DMS114 treated with DMSO at 0.1 percent for 48 hours (cell line): ENCODE measurements at regions not wholly inside any gene's neighbourhood (a gene's known extent, or its start where the extent isn't known, plus 50 kb on each side); places are given as distances from the start of the nearest gene placed in this dataset.
"Not testable (repeated sequence)": the region's sequence is repeated elsewhere in the genome, so short reads cannot be mapped to it uniquely, and the experiment has no call there.

Experiments used
- DNase-seq: peaks from one replicate; lab custom pipeline; 2025; ENCODE audit not compliant: unreplicated experiment; lab: John Stamatoyannopoulos, UW

DNA sequence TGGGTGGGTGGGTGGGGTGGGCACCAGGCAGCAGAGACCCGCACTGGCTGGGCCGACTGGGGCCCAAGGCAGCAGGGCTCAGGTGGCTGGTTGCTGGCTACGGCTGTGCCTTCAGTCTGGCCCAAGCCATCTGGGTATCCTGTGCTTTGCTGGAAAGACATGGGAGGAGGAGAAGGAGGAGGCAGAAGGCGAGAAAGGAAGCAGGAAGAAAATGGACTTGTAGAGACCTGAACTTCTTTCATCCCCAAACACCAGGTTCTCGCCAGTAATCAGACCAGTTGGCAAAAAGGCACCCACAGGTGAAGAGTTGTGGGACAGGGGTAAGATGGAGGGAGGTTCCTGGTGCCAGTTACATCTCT, 78.8 kb downstream of the IGLL1 start:
- no peak for DNase-seq

DNA sequence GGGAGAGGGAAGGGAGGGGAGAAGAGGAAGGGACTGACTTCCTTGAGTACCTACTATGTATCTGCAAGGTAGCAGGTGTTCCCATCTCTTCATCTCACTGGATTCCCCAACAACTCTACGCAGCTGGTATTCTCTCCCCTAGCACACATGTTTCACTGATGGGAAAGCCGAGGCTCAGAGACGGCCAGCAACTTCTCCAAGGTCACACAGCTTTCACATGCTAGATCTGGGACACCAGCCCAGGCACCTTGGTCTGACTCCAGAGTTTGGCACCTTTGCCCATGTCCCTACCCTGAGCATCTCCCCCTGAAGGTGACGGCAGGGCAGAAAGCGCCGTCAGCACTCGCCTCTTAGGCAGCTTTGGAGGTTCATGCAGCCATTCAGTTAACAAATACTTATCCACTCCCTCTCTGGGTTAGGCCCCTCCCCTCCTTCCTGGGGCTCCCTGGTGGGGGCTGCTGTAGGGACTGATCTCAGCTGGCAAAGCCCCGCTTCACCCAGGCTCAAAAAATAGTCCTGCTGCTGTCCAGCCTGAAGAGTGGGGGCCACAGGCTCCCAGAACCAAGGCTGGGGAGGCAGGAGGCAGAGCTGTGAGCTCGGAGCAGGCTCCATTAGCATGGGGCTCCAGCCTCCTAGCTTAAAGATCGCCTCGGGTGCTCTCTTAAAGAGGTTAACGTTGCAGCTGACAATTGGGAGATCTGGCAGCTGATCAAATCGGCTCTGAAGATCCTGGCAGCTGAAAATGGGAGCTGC, 79.4 kb downstream of the IGLL1 start:
- no peak for DNase-seq

DNA sequence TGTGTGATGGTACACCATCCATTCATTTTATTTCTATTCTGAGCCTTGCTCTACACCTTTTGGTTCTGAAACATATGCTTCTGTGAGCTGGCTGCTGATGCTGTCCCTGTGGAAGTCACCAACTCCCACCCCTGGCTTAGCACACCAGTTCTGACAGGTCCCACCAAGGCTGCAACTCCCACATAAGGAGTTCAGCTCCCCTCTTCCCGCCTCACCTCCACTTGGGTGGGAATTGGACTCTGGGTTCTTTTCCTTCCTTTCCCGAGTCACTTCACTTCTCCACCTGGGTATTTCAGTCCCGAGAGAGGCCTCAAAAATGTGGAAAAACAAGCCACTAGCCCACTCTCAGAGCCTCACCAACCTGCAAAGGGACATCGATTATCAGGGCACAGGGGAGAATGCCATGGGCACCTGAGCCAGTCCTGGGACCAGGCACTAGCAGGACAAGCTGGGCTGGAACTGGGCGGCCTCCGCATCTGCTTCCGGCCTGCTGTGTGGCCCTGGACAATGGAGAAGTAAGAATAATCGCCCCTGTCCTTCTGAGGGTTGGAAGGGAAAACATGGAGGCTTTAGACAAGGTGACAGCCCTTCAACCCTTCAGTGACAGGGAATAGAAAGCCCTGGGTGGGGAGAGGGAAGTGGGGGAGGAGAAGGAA, 80.1 kb downstream of the IGLL1 start:
- no peak for DNase-seq

DNA sequence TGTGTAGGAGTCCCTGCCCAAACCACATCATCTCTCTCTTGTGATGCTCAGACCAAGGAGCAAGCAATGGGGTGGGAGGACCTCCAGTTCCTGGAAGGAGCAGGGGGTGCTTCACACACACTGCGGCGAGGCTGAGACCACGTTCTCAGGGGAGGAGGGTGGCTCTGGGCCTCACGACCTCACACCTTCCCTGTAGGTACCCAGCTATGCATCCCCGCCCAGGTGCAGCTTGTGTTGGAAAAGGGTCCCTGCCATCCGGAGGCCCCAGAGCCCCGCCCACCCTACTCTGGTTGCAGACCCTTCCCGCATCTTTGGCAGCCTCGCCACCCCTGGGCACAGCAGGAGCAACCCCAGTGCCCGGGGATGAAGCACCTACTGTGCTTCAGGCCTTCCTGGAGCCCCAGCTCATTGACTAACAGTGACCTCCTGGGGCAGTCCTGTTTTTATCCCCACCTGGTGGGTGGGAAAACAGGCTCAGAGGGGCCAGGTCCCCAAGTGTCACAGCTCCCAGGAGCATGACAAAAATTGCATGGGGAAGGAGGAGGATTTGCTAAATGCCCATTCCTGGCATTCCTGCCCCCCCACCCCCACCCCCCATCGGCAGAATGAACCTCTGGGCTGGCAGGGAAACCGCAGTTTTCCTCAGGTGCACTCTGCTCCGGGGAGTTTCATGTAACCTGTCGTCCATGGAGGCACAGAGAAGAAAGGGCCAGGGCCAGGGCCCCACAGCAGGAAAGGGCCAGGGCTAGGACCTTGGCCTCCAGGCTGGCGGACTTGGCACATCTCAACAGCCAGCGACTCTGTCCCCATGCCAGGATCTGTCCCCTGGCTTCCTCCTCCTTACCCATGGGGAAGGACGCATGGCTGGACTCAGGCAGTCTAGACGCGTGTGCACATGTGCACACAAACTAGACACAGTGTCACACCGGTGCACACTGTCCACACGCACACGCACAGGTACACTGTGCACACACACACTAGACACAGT, 81.0 kb downstream of the IGLL1 start:
- no peak for DNase-seq

DNA sequence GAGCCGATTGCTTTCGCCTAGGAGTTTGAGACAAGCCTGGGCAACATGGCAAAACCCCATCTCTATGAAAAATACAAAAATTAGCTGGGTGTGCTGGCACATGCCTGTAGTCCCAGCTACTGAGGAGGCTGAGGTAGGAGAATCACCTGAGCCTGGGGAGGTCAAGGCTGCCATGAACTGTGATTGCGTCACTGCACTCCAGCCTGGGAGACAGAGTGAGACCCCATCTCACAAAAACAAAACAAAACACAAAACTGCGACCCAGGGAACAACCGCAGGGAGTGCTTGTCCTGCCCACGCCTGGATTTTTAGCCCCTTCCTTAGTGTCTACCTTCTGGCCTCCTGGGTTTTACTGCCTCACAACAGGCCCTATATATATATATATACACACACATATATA, 82.2 kb downstream of the IGLL1 start:
- DNase-seq: not testable (repeated sequence)

DNA sequence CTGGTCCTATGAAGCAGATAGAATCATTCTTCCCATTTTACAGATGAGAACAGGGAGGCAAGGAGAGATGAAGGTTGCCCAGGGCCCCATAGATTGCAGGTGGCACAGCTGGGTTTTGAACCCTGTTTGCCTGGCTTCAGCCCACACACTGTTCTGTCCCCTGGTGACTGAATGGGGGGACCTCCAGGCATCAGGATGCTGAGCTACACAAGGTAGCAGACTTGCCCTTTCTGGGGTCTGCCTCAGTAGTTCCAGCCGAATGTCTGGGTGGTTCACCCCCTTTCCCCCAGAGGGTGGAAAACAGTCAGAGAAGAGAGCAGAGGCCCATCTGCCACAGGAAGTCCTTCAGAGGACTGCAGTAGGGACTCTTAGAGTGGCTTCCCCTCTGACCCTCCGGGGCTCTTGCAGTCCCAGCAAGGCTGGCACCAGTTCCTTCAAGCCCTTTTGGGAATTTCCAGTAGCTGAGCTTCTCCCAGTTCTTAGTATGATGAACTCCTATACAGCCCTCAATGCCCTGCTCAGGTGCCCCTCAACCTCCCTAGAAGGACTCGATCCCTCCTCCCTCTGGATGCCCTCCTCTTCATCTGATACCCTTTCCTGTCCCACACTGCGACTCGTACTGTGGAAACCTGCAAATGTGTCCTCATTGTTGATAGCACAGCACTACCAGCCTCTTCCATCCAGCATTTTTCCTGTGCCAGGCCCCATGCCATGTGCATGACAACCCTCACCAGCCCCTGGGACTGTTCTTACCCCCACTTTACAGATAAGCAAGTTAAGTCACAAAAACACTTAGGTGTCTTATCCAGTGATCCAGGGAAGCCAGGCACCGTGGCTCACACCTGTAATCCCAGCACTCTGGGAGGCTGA, 82.8 kb downstream of the IGLL1 start:
- DNase-seq: no peak

DNA sequence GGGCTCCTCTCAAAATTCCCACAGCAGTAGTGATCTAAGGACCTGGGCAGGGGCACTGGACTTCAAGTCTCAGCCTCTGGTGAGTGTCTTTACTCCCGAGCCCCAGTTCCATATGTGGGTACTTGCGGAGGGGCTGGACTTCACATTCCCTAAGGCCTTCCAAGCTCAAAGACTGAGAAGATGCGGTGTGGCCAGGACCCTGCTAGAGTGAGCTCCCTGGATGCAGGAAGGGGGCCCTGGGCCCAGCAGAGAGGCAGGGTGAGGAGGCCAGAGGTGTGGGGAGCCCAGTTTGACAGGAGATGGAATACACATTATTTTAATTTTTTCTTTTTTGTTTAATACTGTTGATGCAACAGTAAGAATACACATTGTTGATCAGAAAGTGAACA, 83.7 kb downstream of the IGLL1 start:
- DNase-seq: no peak

DNA sequence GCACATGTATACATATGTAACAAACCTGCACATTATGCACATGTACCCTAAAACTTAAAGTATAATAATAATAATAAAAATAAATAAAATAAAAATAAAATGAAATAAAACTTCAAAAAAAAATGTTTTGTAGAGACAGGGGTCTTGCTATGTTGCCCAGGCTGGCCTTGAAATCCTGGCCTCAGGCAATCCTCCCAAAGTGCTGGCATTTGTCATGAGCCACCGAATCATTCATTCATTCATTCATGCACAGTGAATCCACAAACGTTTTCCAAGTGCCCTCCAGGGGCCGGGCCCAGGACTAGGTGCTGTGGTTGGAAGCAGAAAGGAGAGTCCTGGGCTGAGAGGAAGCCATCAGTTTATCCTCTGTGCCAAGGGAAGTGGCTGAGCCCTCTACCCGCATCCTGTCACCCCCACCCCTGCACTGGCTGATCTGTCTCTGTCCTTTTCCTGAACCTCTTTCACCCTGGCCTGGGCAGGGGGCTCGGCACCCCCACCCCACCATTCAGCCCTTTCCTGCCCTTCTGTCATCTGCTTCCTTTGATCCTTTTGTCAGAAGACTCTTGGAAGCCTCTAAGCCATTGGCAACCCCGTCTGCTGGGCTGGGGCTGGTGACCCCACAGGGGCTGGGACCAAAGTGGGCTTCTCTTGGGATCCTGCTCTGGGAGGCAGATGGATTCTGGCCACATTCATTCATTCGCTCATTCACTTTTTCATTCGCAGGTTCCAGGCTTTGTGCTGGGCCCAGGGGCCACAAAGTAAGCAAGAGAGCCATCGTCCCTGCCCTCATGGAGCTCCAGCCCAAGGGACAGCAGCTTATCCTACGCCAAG, 84.3 kb downstream of the IGLL1 start:
- DNase-seq: no peak

DNA sequence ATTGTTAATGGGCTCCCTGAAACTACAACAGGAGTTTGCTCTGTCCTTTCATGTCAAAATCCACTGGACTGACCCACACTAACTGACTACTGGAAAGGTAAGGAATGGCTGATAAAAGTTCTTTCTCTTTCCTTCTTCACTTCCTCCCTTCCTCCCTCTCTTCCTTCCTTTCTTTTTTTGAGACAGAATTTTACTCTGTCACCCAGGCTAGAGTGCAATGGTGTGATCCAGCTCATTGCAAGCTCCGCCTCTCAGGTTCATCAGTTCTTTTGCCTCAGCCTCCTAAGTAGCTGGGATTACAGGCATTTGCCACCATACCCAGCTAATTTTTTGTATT, 85.2 kb downstream of the IGLL1 start:
- DNase-seq: no peak

DNA sequence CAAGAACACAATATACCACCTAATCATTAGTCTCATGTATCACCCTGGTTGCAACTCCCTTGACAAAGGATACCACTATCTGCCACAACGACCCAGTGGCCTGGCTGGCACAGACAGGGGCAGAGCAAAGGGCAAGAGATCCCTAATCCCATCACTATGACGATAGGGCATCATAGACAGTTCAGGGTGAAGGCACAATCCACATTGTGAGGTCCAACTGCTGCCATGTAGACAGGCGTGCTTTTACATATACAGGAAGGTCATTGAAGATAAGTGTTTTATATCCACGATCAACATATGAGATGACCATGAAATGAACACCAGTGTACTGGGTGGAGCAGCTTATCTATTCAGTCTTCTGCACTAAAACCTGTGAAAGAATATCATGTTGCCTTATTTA, 94.6 kb downstream of the IGLL1 start:
- no peak for DNase-seq

DNA sequence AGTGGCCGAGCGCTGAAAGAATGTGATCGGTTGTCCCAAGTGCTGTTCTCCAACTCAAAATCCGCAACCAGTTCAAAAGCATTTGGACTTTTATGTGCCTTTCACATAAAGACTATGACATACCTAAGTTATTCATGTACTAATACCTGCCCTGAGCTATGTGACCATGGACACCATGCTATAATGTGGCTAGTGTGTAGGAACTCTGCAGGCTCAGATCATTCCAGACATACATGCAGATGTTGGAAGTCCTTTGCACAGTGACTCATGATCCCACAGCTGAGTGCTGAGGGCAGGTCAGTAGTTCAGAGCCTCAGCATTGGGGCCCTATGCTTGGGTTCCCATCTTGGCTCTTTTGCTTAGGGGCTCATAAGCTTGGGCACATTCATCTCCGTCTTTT, 95.4 kb downstream of the IGLL1 start:
- DNase-seq: no peak

DNA sequence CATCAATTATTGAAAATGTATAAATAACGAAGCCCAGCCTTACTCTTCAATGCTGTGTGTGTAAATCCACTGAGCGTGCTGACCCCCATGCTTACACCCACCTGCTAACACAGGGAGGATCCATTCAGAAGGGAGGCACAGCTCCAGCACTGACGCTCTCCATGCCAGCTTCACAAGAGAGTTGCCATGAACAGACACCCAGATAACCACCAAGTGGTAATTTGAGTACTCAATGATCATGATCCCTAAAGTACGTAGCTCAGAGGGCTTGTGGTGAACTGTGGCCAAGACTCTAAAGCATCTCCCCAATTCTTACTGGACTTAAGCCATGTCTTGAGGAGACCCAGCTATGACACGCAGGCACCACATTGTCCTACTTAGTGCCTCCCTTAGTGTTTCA, 98.7 kb downstream of the IGLL1 start:
- DNase-seq: no peak

DNA sequence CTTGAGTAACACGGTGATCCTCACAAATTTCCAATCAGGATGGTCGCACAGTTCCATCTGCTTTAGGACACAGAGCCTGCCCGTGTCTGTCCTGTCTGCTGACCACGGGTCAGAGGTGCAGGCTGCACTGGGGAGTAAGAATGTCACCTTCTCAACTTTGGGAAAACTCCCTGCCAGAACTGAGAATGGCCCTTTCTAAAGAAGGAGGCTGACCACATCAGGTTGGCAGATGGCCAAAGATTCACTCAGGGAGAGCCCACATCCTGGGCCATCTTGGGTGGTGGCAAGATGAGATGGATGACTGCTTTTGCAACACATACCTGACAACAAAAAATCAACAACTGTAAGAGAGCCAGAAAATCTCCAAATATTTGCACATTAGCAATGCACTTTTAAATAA, 101.9 kb downstream of the IGLL1 start:
- no peak for DNase-seq

DNA sequence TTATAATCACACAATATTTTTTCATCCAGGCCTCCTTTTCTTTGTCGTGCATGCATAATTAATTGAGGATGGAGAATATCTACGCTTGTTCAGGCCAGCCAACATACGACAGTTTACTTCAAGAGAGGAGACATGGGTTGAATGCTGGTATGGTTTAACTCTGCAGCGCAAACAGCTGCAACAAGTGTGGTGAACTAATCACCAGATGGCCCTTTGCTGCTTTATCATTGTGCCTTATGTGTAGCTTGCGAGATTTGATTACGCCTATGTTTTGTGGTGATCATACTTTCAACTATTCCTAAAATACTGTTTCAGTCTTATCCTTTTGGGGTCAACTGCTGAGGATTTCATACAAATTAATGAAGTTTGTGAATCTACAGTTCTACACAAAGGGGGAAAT, 105.6 kb downstream of the IGLL1 start:
- not testable (repeated sequence) for DNase-seq

DNA sequence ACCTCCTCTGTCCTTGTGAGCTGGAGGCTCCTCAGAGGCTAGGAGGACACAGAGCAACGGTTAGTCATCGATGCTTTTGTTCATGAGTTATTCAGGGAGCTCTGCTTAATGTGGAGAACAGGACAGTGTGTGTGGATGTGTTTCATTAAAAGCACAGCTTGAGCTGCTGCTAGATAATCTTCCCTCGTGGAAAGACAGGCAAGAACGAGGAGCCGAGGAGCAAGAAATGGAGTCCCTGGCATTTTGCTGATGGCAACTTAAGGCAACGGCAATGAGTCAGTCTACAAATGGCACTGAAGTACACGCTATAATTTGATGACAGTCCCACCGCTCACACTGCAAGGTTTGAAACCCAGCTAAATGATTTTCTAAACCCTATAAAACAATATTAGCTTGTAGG, 106.2 kb downstream of the IGLL1 start:
- no peak for DNase-seq

DNA sequence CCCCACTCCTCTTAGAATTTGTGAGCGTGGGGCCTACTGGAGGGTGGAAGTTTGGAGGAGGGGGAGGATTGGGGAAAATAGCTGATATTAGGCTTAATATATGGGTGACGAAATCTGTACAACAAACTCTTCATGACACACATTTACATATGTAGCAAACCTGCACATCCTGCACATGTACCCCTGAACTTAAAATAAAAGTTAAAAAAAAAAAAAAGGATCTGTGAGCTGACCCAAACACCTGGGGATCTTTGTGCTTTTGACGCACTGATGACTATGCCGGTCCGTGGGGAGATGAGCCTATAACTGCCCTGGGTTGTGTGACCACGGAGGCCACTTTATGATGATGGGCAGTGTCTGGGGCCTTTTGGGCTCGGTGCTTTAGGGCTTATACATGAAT, 107.7 kb downstream of the IGLL1 start:
- DNase-seq: not testable (repeated sequence)

DNA sequence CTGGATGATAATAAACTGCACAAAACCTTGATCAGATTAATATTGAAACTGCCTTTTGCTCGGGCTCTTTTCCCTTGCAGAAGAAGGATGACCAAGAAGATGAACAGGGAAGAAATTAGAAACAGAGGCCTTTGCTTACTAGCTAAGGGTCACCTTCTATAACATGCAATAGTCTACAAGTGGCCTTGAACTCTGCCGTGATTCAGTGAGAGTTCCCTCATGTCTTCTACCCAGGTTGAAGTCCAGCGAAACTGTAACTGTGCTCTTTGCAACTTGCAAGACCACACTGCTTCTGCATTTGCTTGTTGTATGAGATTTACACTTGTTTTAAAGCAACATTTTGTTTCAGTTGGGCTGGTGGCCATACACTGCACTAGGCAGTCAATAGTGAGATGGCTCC, 108.4 kb downstream of the IGLL1 start:
- DNase-seq: no peak

DNA sequence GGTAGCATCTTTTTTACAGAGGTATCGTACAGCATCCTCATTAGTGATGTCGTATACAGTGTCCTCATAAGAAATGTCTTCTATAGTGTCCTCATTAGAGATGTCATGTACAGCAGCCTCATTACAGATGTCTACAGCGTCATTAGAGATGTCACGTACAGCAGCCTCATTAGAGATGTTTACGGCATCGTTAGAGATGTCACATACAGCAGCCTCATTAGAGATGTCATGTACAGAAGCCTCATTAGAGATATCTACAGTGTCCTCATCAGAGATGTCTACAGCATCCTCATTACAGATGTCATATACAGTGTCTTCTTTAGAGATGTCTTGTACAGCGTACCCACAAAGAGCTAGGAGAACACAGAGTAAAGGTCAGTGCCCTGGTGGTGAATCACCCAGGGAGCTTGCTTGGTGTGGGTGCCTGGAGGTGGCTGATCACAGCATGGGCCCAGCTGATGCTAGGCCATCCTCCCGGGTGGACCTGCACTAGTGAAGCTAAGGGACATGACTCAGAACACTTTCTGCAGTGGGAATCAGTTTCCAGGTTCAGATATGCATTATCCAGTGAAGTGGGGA, 109.2 kb downstream of the IGLL1 start:
- DNase-seq: no peak

DNA sequence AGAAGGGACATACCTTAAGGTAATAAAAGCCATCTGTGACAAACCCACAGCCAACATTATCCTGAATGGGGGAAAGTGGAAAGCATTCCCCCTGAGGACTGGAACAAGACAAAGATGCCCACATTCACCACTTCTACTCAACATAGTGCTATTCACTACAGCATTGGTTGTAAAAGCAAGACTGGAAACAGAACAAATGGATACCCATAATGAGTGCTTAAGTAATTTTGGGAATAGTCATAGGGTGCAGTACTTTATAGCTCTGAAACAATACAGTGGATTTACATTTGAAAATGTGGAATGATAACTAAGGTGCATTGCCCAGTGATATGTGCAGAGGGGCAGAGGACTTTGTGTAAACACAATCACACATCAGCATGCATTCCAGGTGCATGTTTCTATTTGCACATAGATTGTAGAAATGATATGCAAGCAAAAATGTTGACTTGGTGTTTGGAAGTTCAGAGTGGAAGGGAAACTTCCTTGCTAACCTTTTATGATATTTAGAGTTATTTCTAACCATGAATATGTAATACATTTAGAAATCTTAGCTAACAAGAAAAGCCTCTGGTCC, 112.3 kb downstream of the IGLL1 start:
- DNase-seq: no peak
